Activated CD4-positive, alpha-beta T cell treated with anti-CD3 and anti-CD28 coated beads, Interleukin-2, Interleukin-4, amounts not matched to agents 100 ng/mL and 50 ng/mL, durations not matched to agents 16 hours and 8 hours (primary cell): ENCODE measurements at regions not wholly inside any gene's neighbourhood (a gene's known extent, or its start where the extent isn't known, plus 50 kb on each side); places are given as distances from the start of the nearest gene placed in this dataset.

Experiments
- DNase-seq: peaks from one replicate; pipeline ENCODE4 v3.0.0-alpha.2; 2020; ENCODE audit warnings: low spot score

DNA sequence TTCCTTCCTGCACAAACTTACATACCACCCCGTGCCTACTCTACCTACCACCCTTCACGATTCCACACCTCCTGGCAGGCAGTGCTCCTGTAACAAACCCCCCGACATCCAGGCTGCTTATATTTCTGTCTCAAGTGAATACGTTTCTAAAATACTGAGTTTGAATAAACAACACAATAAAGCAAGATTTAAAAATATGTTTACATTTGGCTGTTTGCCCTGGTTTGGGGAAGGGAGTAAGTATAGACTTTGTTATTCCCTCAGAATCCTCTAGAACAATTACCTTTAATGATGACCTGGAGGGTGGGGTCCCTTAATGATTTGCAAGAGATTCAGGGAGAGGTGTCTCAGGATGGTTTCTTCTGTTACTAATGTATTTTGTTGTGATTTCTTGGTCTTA is 402.6 kb upstream of the TBL1XR1 start:
- DNase-seq: no peak

DNA sequence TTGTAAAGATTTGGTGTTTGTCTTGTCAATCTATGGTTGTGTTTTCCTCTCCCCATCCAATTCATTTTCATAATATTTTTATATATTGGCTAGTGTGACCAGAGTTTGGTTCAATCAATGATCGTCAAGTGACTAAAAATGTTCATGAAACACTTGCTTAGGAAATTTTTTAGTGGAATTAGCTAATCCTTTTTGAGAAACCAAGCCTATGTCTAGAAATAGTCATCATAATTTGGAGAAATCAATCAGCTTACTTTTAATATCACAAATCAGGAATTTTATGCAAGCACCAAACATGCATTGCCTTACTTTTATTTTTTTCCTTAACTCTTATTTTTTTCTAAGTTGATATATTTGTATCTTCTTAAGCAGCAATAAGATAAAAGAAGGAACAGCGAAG is 403.1 kb upstream of the TBL1XR1 start:
- no peak for DNase-seq

DNA sequence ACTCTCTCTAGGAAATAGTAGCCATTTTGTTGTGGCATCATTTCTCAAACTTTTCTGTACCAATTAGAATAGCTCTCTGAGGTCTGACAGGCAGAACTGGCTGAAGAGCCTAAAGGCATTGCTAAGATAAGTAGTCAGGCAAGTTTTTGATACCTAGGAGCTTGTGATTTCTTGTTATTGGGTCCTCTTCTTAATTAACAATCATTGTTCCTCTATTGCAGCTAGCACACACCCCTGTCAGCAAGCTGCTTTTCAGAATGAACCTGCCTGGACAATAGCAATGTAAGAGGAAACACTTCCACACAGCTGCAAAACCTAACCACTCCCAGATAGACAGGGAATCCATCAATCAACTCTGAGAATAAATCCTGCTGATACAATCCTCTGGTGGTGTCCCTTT is 403.9 kb upstream of the TBL1XR1 start:
- no peak for DNase-seq

DNA sequence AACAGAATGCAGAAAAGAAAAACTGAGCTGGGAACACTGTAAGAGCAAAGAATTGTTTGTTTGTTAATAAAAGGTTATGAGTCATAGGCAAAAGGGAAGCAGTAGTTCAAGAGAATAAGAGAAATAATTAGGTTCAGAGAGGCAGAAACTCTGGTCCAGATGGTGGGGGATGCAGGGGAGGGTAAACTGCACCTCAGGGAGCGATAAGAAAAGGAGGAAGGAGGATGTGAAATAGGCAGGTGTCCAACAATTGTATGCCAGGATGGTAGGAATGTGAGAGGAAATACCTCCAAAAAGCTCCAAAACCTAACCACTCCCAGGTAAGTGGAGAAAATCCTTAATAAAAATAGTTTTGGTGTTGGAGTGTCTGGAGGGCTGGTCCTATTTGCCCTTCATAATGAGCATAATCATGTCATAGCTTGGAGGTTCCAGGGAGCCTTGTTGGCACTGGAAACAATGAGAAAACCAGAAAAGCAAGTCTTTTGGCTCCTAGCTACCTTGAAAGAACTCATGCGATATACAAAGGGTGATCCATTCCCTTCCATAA is 405.4 kb upstream of the TBL1XR1 start:
- no peak for DNase-seq

DNA sequence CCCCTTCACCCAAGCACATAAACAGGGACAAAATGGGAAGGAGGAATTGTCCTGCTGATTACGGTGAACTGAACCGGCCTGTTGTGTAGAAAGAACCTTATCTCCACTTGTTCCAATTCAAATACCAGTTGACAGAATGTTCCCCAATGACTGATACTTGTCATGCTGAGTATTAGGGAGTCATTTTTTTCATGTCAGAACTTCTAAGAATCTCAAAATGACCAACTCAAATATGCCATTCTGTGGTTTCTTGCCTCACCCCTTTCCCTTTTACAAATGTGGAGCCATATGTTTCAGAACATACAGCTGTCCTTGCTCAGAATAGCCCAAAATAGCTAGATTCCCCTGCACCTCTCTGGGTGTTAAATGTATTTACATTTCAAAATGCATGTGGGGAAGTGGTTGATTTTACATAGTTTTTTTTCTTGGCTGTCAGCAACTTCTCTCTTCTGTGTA is 405.9 kb upstream of the TBL1XR1 start:
- no peak for DNase-seq

DNA sequence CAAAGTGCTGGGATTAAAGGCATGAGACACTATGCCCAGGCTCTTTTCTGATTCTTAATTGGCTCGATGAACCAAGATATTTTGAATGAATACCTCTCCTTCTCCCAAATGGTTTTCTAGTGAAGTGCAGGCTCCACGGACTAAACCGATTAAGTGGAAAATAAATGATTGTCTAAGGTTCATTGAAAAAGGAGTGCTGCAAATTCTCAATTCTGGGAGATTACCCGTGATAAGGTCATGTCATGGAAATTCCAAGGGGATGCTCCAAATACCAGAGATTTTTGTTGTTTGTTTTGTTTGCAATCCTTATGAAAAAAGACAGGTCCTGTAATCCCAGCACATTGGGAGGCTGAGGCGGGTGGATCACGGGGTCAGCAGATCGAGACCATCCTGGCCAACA is 406.9 kb upstream of the TBL1XR1 start:
- DNase-seq: no peak

DNA sequence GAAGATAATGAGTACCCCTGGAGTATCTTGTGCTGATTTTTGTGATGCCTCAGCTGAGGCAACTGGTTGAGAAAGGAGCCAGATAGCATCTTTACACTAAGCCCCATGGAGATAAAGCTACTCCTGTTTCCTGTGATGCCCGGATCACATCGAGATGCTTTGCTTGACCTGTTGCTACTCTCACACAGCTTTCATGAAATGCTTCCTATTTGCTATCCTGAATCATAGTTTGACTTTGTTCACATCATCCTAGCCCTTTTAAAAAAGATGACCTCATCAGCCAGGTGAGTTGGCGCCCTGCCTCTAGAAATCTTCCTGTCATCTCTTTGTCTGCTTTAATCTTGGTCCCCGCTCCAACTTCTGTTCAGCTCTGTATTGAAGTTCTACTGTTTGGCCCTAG is 409.6 kb upstream of the TBL1XR1 start:
- no peak for DNase-seq

DNA sequence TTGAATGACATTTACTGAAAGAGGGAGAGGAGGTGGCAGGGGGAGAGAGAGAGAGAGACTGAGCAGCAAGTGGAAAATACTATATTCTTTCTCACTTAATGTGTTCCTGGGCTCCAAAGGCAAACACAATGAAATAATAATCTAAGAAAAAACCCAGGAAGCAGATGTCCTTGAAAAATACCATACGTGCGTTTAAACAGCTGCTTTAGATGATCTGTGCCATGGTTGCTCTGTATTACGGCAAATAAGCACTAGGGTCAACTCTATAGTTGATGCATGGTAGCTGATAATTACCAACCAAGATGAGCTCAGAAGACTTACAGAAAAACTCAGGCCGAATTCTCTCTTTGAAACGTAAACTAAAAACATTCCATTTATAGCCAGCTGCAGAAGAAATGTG is 410.3 kb upstream of the TBL1XR1 start:
- no peak for DNase-seq

DNA sequence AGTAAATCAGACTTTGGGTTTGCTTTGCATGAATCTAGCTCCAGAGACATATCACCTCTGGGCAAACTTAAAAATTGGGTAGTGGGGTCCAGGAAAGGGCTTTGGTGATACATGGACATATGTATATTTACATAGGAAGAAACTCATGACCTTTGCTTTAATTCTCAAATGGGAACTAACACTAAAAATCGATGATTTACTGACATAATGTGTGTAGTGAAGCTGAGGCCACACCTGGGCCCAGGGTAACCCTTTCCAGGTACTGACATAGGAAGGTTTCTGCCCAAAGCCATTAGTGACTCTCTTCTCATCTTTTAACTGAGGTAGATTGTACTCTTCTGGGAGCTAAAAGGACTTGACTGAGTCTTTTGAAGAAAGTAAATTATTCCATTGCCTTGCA is 411.2 kb upstream of the TBL1XR1 start:
- DNase-seq: no peak

DNA sequence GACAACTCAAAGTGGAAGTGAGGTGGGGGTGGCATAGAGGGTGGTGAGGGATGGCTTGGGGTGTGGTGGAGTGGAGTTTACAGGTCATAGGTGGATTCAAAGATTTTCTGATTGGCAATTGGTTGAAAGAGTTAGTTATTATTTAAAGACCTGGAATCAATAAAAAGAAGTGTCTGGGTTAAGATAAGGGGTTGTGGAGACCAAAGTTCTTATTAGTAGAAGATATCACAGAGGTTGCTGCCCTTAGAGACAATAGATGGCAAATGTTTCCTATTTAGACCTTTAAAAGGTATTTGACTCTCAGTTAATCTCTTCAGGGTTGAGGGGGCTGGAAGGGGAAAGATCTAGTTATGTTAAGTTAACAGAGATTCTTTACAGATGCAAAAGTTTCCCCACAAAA is 412.3 kb upstream of the TBL1XR1 start:
- DNase-seq: no peak

DNA sequence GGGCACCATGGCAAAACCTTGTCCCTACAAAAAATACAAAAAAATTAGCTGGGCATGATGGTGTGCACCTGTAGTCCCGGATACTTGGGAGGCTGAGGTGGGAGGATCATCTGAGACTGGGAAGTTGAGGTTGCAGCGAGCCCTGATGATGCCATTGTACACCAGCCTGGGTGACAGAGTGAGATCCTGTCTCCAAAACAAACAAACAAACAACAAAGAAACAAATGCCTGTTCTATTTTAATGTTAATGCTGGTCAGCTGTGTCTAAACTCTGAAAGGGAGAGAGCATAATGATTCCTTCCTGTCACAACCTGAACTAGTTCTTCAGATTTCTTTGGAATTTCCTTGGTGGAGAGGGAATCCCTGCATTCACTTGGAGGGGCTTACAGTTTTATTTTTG is 413.0 kb upstream of the TBL1XR1 start:
- no peak for DNase-seq

DNA sequence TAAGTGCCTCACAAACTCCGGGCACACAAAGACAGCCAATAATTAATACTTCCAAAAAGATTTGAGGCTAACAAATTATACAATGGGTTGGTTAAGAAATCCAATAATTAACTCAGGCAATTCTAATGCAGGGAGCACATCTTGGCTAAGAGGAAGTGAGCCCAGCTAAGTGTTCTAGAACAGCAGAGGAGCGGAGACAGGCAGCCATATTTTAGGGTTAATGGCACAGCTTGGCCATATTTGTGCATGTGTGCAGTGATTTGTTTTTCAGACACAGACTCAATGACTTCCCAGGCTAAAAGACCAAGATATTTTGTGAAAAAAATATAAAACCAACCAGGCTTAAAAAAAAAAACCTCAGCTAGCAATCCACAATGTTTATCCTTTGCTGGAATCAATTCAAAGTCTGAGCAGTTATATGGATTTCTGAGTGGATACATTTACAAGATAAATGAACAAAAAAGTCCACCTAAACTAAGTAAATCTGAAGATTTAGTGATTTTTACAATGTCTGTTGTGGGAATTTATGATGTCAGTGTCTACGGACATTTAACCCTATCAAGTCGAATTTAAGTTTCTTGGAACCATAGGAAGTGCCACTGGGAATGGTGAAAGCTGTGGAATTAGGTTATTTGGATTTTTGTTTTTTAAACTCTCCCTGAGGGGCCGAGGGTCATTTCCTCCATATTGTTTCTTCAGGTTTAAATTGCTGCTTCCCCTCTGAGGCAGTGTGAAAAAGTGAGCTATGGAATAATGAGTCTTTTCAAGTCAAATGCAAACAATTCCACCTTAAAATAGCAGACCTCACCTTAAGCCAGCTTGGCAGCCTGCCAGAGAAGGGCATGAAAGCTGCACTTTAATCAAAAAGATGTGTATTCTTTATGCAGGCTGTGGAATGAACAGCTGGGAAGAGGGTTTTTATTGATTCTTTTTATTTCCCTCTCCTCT is 413.7 kb upstream of the TBL1XR1 start:
- no peak for DNase-seq

DNA sequence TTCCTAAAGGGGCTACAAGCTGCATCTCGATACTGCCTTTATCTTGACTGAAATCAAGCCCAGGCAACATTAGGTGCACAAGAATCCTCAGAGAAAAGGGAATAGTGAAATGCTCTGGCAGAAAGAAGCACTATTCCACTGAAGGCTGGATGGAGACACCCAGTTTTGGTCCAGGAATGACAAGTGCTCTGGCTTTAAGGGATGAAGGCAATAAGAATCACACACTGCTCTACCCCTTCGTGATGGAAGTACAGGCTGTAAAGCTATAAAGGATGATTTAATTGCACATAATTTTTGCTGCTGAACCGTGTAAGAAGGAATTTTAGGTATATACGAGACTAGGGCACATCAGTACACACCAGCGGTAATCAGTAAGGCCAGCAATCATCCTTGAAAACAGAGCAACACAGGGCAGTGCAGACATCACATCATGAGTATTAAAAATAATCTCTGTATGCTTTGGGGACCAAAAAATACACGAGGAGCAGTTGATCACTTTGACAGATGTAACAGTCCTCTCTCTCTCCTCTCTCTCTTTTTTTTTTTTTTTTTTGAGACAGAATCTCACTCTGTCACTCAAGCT is 414.6 kb upstream of the TBL1XR1 start:
- DNase-seq: no peak

DNA sequence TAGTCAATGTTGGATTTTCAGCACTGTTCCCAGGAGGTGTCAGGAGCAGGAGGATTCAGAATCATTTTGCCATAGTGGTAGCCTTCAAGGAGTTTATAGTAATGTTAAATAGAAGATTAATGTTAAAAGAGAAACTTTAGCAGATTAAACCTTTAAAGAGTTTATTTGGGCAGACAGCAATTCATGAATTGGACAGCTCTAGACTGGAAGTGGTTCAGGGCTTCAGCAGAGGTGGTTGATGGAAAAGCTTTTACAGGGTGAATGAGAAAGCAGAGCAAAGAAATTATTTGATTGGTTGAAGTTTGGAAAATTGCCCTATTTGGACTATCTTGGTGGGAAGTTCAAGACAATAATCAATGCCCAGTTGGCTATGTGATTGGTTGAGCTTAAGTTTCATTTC is 416.6 kb upstream of the TBL1XR1 start:
- no peak for DNase-seq

DNA sequence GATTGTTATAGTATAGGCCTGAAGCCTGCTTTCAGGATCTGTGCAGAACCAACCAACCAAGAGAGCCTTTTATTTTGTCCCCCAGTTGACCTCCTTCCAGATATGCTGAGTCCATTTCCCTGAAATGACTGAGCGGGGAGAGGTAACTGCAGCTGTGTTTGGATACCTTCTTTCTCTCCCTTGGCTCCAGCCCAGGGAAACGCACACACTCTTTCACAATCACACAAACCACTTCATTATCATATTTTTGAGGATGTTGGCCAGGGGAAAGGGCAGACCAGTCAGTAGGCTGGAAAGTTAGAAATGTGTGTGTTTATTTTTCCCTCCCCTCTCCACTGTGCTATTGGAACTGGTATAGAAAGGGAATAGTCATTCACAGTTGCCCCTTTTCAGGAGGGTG is 417.7 kb upstream of the TBL1XR1 start:
- DNase-seq: no peak

DNA sequence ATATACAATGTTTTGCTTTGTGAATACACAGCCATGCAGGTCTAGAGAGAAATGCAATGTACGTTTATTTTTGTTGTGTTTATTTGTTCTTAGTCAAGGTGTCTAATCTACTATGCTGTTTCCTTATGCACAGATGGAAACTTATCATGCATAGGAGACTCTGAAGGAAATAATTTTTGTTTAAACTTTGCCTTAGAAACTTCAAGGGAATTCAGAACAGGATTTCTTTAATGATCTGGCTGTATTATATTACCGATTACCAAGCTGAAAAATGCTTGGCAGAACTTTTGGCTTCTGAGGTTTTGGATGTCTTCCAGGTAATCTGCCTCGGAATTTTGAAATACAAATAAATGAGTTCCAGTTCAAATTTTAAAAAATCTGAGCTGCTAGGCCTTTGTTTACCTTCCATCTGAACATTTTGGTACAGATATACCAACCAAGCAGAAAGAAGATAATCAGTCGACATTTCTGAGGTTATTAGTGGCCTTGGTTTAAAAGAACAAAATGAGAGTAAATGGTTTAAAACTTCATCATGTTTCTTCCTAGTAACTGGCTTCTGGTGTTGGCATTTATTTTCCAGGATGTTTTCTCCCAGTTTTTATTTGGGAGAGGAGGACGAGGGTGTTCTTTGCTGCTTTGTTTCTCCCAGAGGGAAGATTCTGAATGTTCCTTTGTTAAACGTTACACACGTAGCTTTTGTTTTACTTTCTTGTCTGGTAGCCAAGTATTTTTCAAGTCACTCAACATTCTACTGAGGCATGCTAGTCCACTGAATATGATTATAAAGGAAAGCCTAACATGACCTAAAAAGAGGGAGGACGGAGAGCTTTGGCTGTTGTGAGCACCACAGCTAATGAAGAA is 421.8 kb upstream of the TBL1XR1 start:
- DNase-seq: no peak

DNA sequence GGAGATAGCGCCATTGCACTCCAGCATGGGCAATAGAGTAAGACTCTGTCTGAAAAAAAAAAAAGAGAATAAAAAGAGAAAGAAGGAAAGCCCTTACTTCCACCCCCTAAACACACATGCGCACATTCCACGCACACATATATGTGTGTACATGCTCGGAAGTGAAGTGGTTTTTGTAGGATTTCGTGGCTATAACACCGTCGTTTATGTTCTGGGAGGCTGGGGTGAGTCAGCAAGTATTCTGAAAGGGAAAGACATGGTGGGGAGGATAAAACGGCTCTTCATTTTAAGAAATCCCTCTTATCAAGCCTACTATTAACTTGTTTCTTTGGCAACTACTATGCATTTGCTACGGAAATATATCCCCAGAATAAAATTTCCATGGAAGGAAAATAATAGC is 422.8 kb upstream of the TBL1XR1 start:
- no peak for DNase-seq

DNA sequence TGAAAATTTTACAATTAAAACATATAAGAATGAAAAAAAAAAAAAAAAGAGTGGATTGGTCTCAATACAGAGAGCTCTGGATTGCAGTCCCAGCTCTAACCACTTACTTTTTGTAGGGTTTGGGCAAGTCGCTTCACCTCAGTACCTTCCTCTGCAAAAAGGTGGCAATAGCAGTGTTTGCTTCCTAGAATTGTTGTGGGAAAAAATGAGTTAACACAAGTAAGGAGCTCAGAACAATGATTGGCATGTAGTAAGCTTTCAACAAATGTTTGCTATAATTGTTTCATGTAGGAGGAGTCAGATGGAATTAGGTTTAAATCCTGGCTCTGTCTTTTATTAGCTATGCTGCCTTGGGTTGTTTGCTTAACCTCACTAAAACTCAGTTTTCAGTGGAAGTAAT is 425.2 kb upstream of the TBL1XR1 start:
- no peak for DNase-seq

DNA sequence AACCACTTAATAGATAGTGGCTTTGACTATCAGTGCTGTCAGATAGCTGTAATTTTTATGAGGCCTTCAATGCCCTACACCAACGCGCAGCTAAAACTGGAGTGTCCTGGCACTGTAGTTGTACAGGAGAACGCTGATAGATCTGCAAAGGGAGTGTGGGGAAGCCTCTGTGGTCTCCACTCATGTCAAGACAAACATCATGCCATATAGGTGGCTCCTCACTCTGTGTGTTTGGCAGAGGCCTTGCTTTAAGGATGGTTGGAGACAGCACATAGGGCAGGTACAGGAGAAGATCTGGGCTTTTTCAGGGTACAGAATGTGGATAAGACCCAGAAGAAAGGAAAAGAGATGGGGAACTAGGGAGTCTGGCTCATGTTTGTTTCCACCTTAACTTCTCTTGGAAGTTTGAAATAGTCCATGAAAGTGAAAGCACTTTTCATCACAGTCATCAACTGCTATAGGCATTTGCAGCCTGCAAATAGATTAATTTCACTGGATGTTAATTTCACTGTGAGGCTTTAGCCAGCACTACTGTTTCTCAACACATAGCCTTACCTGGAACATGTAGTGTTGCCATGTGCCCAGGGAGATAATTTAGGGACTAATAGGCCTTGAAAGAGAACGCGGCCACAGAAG is 425.8 kb upstream of the TBL1XR1 start:
- DNase-seq: no peak

DNA sequence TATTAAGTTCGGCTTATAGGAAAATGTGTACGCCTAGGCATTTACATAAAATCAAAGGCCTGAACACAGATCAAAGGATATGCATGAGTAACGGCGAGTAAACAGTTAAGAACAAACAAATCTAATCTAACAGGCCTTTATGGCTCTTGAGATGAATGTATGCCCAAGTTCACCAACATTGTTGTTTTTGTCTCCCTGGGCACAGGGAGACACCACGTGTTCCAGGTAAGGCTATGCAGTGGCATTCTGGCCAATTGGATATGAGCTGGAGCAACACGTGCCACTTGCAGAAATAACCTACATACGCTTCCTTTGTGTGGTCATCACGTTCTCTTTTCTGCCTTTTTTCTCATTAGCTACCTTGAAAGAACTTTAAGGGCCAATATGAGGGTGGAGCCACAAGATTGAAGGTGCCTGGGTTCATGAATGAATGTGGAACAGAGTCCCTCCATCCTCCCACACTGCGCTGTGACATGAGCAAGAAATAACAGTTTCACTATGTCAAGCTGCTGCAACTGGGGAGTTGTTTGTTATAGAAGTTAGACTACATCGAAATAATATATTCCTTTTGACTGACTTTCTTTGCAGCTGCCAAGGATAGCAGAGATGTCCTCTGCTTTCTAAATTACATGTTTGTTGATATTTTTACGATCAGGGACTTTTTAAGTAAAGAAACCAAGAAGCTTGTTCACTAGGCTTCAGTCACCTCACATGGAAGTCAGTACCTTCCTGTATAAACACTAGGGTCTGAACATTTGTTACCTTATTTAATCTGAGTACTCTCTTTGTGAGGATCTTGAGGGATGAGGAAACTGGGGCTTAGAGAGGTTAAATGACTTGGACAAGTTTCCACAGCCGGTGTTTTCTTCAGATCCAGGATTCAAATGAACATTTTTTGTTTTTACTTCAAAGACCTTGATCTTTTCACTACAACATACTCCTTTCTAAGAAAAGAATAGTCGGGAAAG is 427.5 kb upstream of the TBL1XR1 start:
- DNase-seq: no peak

DNA sequence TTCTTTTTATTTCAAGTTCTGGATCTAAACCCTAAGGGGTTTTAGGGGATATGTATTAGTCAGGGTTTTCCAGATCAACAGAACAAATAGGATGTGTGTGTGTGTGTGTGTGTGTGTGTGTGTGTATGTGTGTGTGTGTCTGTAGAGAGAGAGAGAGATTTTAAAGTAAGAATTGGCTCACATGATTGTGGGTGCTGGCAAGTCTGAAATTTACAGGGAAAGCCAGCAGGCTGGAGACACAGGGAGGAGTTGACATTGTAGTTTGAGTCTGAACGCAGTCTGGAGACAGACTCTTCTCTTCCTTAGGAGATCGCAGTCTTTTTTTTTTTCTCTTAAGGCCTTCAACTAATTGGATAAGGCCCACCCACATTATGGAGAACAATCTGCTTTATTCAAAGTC is 428.8 kb upstream of the TBL1XR1 start:
- no peak for DNase-seq
